Colonic mucosa (tissue), 4 donors: ENCODE measurements at regions not wholly inside any gene's neighbourhood (a gene's known extent, or its start where the extent isn't known, plus 50 kb on each side); places are given as distances from the start of the nearest gene placed in this dataset.

Experiments
- DNase-seq: peaks from one replicate; pipeline ENCODE4 v3.0.0-alpha.2; 2020
- H3K27ac ChIP-seq: fragments of 200-600 bp; one replicate; pipeline ENCODE4 v1.8.0; 2021
- H3K27me3 ChIP-seq: fragments of 200-600 bp; one replicate; pipeline ENCODE4 v1.8.0; 2021
- H3K36me3 ChIP-seq: fragments of 200-600 bp; one replicate; pipeline ENCODE4 v1.8.0; 2021
- H3K4me1 ChIP-seq: fragments of 200-600 bp; one replicate; pipeline ENCODE4 v1.8.0; 2021; ENCODE audit warnings: mild to moderate bottlenecking
- H3K4me3 ChIP-seq: fragments of 200-600 bp; one replicate; pipeline ENCODE4 v1.8.0; 2021
- H3K9ac ChIP-seq, 2 donors: one replicate each; pipeline ENCODE4 v1.7.0; 2013; ENCODE audit warnings: control low read depth in 2 of 2, low read depth in 2 of 2, low read length in 2 of 2
- H3K9me3 ChIP-seq: fragments of 200-600 bp; one replicate; pipeline ENCODE4 v1.8.0; 2021
- CTCF ChIP-seq: fragments of 200-600 bp; IDR thresholded peaks from one replicate; pipeline ENCODE4 v1.8.0; 2022; ENCODE audit warnings: antibody characterized with exemption, mild to moderate bottlenecking
- intact Hi-C: fragments of 100-400 bp; cut with DNase I; formaldehyde crosslinking; loops from one replicate; pipeline ENCODE4 v1.14.1; 2022
- donor health status: healthy.
- donor health status: DM: no; HTN: no; CAD: no.
- donor health status: DM: no; HTN: no; CAD: no.

GRCh38 chr2:219995991-219996765, 368.7 kb downstream of the SLC4A3 start:
- DNase-seq, result no peak
- no peak overlapping the region for H3K4me3 ChIP-seq
- H3K9ac ChIP-seq, result no peak overlapping the region
- no peaks in the 10 kb centered on the region for H3K36me3 ChIP-seq
- no peak for TF ChIP-seq CTCF
- no peak overlapping the region for H3K27ac ChIP-seq
- intact Hi-C loops, result loop anchor here (5.0 kb wide), 1 partner anchor 259 kb away; no protein-coding TSS in a partner anchor
- H3K4me1 ChIP-seq, result no peaks in the 10 kb centered on the region
- H3K27me3 ChIP-seq, result no peaks in the 10 kb centered on the region
- H3K9me3 ChIP-seq, result no peaks in the 10 kb centered on the region

GRCh38 chr2:219997341-219997851, 370.0 kb downstream of the SLC4A3 start:
- no peak for TF ChIP-seq CTCF

GRCh38 chr2:219998107-219998506, 370.7 kb downstream of the SLC4A3 start:
- no peak overlapping the region for H3K27ac ChIP-seq
- no peak for DNase-seq
- H3K9ac ChIP-seq, result no peak overlapping the region
- H3K4me1 ChIP-seq, result no peaks in the 10 kb centered on the region
- no peak overlapping the region for H3K4me3 ChIP-seq
- no peak for TF ChIP-seq CTCF
- no peaks in the 10 kb centered on the region for H3K27me3 ChIP-seq
- intact Hi-C loops, result loop anchor here (5.0 kb wide), 1 partner anchor 261 kb away; no protein-coding TSS in a partner anchor
- no peaks in the 10 kb centered on the region for H3K36me3 ChIP-seq
- H3K9me3 ChIP-seq, result no peaks in the 10 kb centered on the region

More at GRCh38 chr2:219997341-219997851, 370.0 kb downstream of the SLC4A3 start:
- H3K9me3 ChIP-seq, result no peaks in the 10 kb centered on the region
- no peaks in the 10 kb centered on the region for H3K36me3 ChIP-seq
- H3K4me1 ChIP-seq, result no peaks in the 10 kb centered on the region
- H3K27ac ChIP-seq, result no peak overlapping the region
- intact Hi-C loops, result loop anchor here (5.0 kb wide), 1 partner anchor 260 kb away; no protein-coding TSS in a partner anchor
- H3K27me3 ChIP-seq, result no peaks in the 10 kb centered on the region
- peak; percentile 23 for DNase-seq
- H3K4me3 ChIP-seq, result no peak overlapping the region
- H3K9ac ChIP-seq, result no peak overlapping the region

- H3K9ac ChIP-seq, result no peak overlapping the region
- H3K36me3 ChIP-seq, result no peaks in the 10 kb centered on the region
- H3K4me1 ChIP-seq, result no peaks in the 10 kb centered on the region
- H3K4me3 ChIP-seq, result no peak overlapping the region
- no peaks in the 10 kb centered on the region for H3K27me3 ChIP-seq
- H3K9me3 ChIP-seq, result no peaks in the 10 kb centered on the region
- intact Hi-C loops, result loop anchor here (5.0 kb wide), 1 partner anchor 261 kb away; no protein-coding TSS in a partner anchor
- no peak overlapping the region for H3K27ac ChIP-seq
- no peak for DNase-seq
- no peak for TF ChIP-seq CTCF
Measured at GRCh38 chr2:219998714-219999227, 371.3 kb downstream of the SLC4A3 start.

- Histone ChIP-seq H3K9ac (no peak overlapping the region), H3K27me3 (no peaks in the 10 kb centered on the region), H3K4me1 (no peaks in the 10 kb centered on the region), H3K9me3 (no peaks in the 10 kb centered on the region), H3K4me3 (no peak overlapping the region), H3K27ac (no peak overlapping the region), H3K36me3 (no peaks in the 10 kb centered on the region)
- no peak for DNase-seq
- no peak for TF ChIP-seq CTCF
- intact Hi-C loops, result no loop called here
Measured at GRCh38 chr2:220000080-220000479, 372.6 kb downstream of the SLC4A3 start.
